ENCODE measurements at regions not wholly inside any gene's neighbourhood (a gene's known extent, or its start where the extent isn't known, plus 50 kb on each side); places are given as distances from the start of the nearest gene placed in this dataset.

DNA sequence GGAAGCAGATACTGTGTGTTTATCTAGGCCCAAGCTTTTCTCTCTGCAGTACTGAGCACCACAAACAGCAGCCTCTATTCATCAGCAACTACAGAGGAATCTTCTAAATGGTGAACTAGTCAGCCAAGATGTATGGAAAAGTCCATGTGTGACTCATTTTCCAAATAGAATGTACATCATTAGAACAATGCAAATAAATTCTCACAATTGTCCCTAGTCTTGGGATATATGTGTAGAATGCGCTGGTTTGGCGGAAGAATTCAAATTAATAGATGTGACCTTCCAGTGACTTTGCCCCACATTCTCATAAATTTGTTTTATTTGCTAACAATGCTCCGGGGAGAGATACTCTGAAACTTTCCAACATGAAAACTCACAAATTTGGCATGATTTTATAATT lies 436.2 kb downstream of the CBLN4 start:
- Histone ChIP-seq H3K9me3 (replicated peaks in 1 of 3) (no peaks in the 10 kb centered on the region), H3K4me1 (replicated peaks in 1 of 2) (no peaks in the 10 kb centered on the region), H3K27ac (no peak overlapping the region), H3K27me3 (no peaks in the 10 kb centered on the region), H3K36me3 (replicated peaks in 1 of 2) (no peaks in the 10 kb centered on the region), H3K4me3 (no peak overlapping the region)
- intact Hi-C loops (cut with DNase I), result no loop called here
- 52 to 65% (median 57%) methylated on average over 3 of the region's 3 CpGs for WGBS, 4 donors
- DNase-seq, result no peak
- TF ChIP-seq, protein P1, sequence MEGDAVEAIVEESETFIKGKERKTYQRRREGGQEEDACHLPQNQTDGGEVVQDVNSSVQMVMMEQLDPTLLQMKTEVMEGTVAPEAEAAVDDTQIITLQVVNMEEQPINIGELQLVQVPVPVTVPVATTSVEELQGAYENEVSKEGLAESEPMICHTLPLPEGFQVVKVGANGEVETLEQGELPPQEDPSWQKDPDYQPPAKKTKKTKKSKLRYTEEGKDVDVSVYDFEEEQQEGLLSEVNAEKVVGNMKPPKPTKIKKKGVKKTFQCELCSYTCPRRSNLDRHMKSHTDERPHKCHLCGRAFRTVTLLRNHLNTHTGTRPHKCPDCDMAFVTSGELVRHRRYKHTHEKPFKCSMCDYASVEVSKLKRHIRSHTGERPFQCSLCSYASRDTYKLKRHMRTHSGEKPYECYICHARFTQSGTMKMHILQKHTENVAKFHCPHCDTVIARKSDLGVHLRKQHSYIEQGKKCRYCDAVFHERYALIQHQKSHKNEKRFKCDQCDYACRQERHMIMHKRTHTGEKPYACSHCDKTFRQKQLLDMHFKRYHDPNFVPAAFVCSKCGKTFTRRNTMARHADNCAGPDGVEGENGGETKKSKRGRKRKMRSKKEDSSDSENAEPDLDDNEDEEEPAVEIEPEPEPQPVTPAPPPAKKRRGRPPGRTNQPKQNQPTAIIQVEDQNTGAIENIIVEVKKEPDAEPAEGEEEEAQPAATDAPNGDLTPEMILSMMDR (IDR thresholded peaks at IDR 0.05), result no peak
- TF ChIP-seq POLR2A (IDR thresholded peaks at IDR 0.05), result no peak

DNA sequence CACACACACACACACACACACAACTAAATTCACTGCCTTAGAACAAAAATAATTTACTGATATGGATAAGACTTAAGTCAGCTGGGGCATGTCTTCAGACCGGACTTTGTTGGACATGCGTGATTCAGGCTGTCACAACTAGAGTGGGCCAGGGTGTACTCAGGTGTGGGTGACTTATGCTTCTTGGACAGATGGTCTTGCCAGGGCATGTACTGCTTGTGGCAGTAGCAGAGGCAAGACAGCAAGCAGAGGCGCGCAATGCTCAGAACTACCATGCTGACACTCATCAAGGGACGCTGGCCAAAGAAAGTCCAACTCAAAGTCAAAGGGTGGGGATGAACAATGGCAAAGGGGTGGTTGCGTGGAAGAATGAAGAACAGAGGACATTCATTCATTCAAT lies 437.5 kb downstream of the CBLN4 start:
- Histone ChIP-seq H3K4me1 (replicated peaks in 1 of 2) (no peaks in the 10 kb centered on the region), H3K36me3 (replicated peaks in 1 of 2) (no peaks in the 10 kb centered on the region), H3K9me3 (replicated peaks in 1 of 3) (no peaks in the 10 kb centered on the region), H3K27me3 (no peaks in the 10 kb centered on the region), H3K4me3 (no peak overlapping the region), H3K27ac (no peak overlapping the region)
- DNase-seq, result no peak
- TF ChIP-seq, protein P1 (IDR thresholded peaks at IDR 0.05), result no peak
- no peak for TF ChIP-seq POLR2A (IDR thresholded peaks at IDR 0.05)
- intact Hi-C loops (cut with DNase I), result no loop called here
- WGBS, 4 donors, result 82 to 89% (median 86%) methylated on average over 5 to 6 of the region's 6 CpGs

DNA sequence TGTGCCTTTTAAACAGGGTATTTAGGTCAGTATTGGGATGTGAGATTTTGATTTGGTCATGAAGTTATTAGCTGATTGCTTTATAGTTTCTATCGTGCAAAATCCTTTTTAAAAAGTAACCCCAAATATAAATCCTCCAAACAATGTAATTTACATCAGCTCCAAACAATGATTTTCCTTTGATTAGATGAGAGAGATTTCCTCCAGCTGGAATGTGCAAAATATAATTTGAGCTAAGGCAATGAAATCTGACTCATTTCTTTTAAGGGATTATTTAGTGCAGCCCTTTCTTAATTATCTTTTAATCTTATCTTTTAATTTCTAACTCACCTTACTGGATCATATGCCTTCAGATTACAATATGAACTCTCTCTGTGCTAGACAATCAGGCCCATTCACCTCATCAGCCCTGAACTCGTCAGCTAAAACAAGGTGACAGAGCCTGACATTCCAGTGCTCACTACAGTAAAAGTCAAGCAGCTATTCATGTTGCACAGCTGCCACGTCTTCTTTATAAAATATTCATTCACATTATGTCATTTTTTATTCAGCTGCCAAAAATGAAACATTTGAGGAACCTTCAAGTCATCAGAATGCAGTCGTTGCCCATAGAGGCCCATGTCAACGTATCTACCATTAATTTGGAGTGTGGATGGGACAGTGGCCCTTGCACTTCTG lies 440.1 kb downstream of the CBLN4 start:
- Histone ChIP-seq H3K9me3 (replicated peaks in 1 of 3) (no peaks in the 10 kb centered on the region), H3K36me3 (replicated peaks in 1 of 2) (no peaks in the 10 kb centered on the region), H3K27me3 (no peaks in the 10 kb centered on the region), H3K4me1 (replicated peaks in 1 of 2) (no peaks in the 10 kb centered on the region), H3K4me3 (no peak overlapping the region), H3K27ac (no peak overlapping the region)
- WGBS, 4 donors, result 48 to 73% (median 63%) methylated on average over 5 of the region's 5 CpGs
- intact Hi-C loops (cut with DNase I), result no loop called here
- no peak for DNase-seq
- TF ChIP-seq, protein P1 (IDR thresholded peaks at IDR 0.05), result no peak
- no peak for TF ChIP-seq POLR2A (IDR thresholded peaks at IDR 0.05)

DNA sequence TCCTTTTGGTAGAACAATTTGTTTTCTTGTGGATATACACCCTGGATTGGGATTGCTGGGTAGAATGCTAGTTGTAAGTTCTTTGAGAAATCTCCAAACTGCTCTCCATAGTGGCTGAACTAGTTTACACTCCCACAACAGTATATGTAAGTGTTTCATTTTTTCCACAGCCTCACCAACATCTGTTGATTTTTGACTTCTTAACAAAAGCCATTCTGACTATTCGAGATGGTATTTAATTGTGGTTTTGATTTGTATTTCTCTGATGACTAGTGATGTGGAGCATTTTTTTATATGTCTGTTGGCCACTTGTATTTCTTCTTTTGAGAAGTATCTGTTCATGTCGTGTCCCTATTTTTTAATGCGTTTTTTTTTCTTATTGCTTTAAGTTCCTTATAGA lies 444.1 kb downstream of the CBLN4 start:
- H3K27ac ChIP-seq, result no peak overlapping the region
- no peaks in the 10 kb centered on the region for H3K36me3 ChIP-seq (replicated peaks in 1 of 2)
- intact Hi-C loops (cut with DNase I), result no loop called here
- H3K4me1 ChIP-seq (replicated peaks in 1 of 2), result no peaks in the 10 kb centered on the region
- no peaks in the 10 kb centered on the region for H3K9me3 ChIP-seq (replicated peaks in 1 of 3)
- H3K27me3 ChIP-seq, result no peaks in the 10 kb centered on the region
- no peak for TF ChIP-seq POLR2A (IDR thresholded peaks at IDR 0.05)
- TF ChIP-seq, protein P1 (IDR thresholded peaks at IDR 0.05), result no peak
- no peak for DNase-seq
- no peak overlapping the region for H3K4me3 ChIP-seq
- 64 to 86% (median 79%) methylated on average over 3 of the region's 3 CpGs for WGBS, 4 donors
